RWPE2 (cell line): ENCODE measurements at regions not wholly inside any gene's neighbourhood (a gene's known extent, or its start where the extent isn't known, plus 50 kb on each side); places are given as distances from the start of the nearest gene placed in this dataset.

Experiments
- ATAC-seq: fragments of 200-7000 bp; cut with Tn5 transposase; 3 replicates; pipeline ENCODE4 v1.9.1; 2021; ENCODE audit warnings: low read depth
- DNase-seq: peaks from one replicate; pipeline ENCODE4 v3.0.0-alpha.2; 2020; ENCODE audit warnings: low spot score
- H3K27ac ChIP-seq: fragments of 450-650 bp; 2 replicates; pipeline ENCODE4 v1.5.1; 2017; ENCODE audit warnings: mild to moderate bottlenecking; ENCODE audit not compliant: poor library complexity, severe bottlenecking
- H3K27me3 ChIP-seq: fragments of 250-450 bp; sonication (Bioruptor Pico); 2 replicates; pipeline ENCODE4 v1.5.1; 2021; ENCODE audit warnings: mild to moderate bottlenecking, moderate library complexity; ENCODE audit not compliant: insufficient read depth, poor library complexity, severe bottlenecking
- H3K36me3 ChIP-seq: fragments of 250-450 bp; sonication (Bioruptor Pico); 2 replicates; pipeline ENCODE4 v1.5.1; 2020; ENCODE audit warnings: low read depth, mild to moderate bottlenecking, moderate library complexity
- H3K4me1 ChIP-seq: fragments of 250-450 bp; sonication (Bioruptor Pico); 2 replicates; pipeline ENCODE4 v1.5.1; 2021; ENCODE audit warnings: mild to moderate bottlenecking, moderate library complexity; ENCODE audit not compliant: insufficient read depth, poor library complexity, severe bottlenecking
- H3K4me3 ChIP-seq: fragments of 250-450 bp; sonication (Bioruptor Pico); 2 replicates; pipeline ENCODE4 v1.5.1; 2021; ENCODE audit warnings: mild to moderate bottlenecking, moderate library complexity; ENCODE audit not compliant: severe bottlenecking
- H3K9me3 ChIP-seq: fragments of 250-450 bp; sonication (Bioruptor Pico); 2 replicates; pipeline ENCODE4 v1.5.1; 2021; ENCODE audit warnings: mild to moderate bottlenecking, moderate library complexity; ENCODE audit not compliant: severe bottlenecking
- CTCF ChIP-seq: fragments of 450-650 bp; IDR thresholded peaks from one replicate; pipeline ENCODE4 v1.5.1; 2017; ENCODE audit warnings: mild to moderate bottlenecking, moderate library complexity; ENCODE audit not compliant: poor library complexity, severe bottlenecking

- H3K9me3 ChIP-seq, result no peaks in the 10 kb centered on the region
- H3K36me3 ChIP-seq, result no peaks in the 10 kb centered on the region
- no peak for ATAC-seq
- TF ChIP-seq CTCF, result no peak
- H3K4me1 ChIP-seq, result no peaks in the 10 kb centered on the region
- no peaks in the 10 kb centered on the region for H3K27me3 ChIP-seq
- H3K4me3 ChIP-seq, result no peak overlapping the region
- no peak overlapping the region for H3K27ac ChIP-seq
- no peak for DNase-seq
Observed at GRCh38 chr12:92019491-92020277, 126.0 kb downstream of the BTG1 start.

- Histone ChIP-seq H3K4me1 (no peaks in the 10 kb centered on the region), H3K27me3 (no peaks in the 10 kb centered on the region), H3K36me3 (no peaks in the 10 kb centered on the region), H3K27ac (no peak overlapping the region), H3K9me3 (no peaks in the 10 kb centered on the region), H3K4me3 (no peak overlapping the region)
- TF ChIP-seq CTCF, result no peak
- no peak for DNase-seq
- ATAC-seq, result no peak
Observed at GRCh38 chr12:92012691-92013090, 133.0 kb downstream of the BTG1 start.

GRCh38 chr12:92010853-92011701 lies 134.6 kb downstream of the BTG1 start:
- no peak for TF ChIP-seq CTCF
- Histone ChIP-seq H3K27me3 (no peaks in the 10 kb centered on the region), H3K4me3 (no peak overlapping the region), H3K4me1 (no peaks in the 10 kb centered on the region), H3K27ac (no peak overlapping the region), H3K9me3 (no peaks in the 10 kb centered on the region), H3K36me3 (no peaks in the 10 kb centered on the region)
- no peak for DNase-seq
- no peak for ATAC-seq

- no peak for DNase-seq
- TF ChIP-seq CTCF, result no peak
- no peaks in the 10 kb centered on the region for H3K27me3 ChIP-seq
Observed at GRCh38 chr12:92010368-92010767, 135.3 kb downstream of the BTG1 start.

More at GRCh38 chr12:92010368-92010767, 135.3 kb downstream of the BTG1 start:
- H3K9me3 ChIP-seq, result no peaks in the 10 kb centered on the region
- H3K27ac ChIP-seq, result no peak overlapping the region
- ATAC-seq, result no peak
- no peaks in the 10 kb centered on the region for H3K36me3 ChIP-seq
- H3K4me1 ChIP-seq, result no peaks in the 10 kb centered on the region
- H3K4me3 ChIP-seq, result no peak overlapping the region
